Fibroblast of lung (primary cell): ENCODE measurements at regions not wholly inside any gene's neighbourhood (a gene's known extent, or its start where the extent isn't known, plus 50 kb on each side); places are given as distances from the start of the nearest gene placed in this dataset.

Source experiments
- DNase-seq, 2 donors: peaks; one replicate each; pipeline versions ENCODE4 v3.0.0 to v3.0.0-alpha.2; 2010; ENCODE audit warnings: low read depth in 2 of 2
- H2AFZ ChIP-seq: 2 replicates; pipeline ENCODE4 v1.5.1; 2012; ENCODE audit warnings: low read length, control low read depth, inconsistent platforms
- H3K27ac ChIP-seq: 2 replicates; pipeline ENCODE4 v1.5.1; 2011; ENCODE audit warnings: low read length, control low read depth; ENCODE audit not compliant: insufficient read depth
- H3K27me3 ChIP-seq: 2 replicates; pipeline ENCODE4 v1.5.1; 2011; ENCODE audit warnings: mild to moderate bottlenecking, low read length; ENCODE audit not compliant: control insufficient read depth, insufficient read depth
- H3K36me3 ChIP-seq: 2 replicates; pipeline ENCODE4 v1.5.1; 2011; ENCODE audit warnings: low read length; ENCODE audit not compliant: control insufficient read depth, insufficient read depth
- H3K4me1 ChIP-seq: 2 replicates; pipeline ENCODE4 v1.5.1; 2011; ENCODE audit warnings: low read length; ENCODE audit not compliant: control insufficient read depth, insufficient read depth; ENCODE audit errors: extremely low read depth
- H3K4me2 ChIP-seq: 2 replicates; pipeline ENCODE4 v1.5.1; 2011; ENCODE audit warnings: low read length, control low read depth; ENCODE audit not compliant: insufficient read depth; ENCODE audit errors: extremely low read depth
- H3K4me3 ChIP-seq, 4 experiments: fragments of 200-600 bp in 1 of 4; sonication (generic) in 1 of 4; replicated peaks in 1 of 4; 2 replicates each; pipeline ENCODE4 v1.5.1; 2011 to 2016; ENCODE audit warnings: low read length in 4 of 4, low read depth in 3 of 4, mild to moderate bottlenecking in 3 of 4, control low read depth in 2 of 4, inconsistent platforms in 1 of 4, mixed read lengths in 1 of 4; ENCODE audit not compliant: insufficient read depth in 1 of 4; ENCODE audit errors: control extremely low read depth in 1 of 4
- H3K79me2 ChIP-seq: 2 replicates; pipeline ENCODE4 v1.5.1; 2012; ENCODE audit warnings: mild to moderate bottlenecking, low read length, inconsistent platforms; ENCODE audit not compliant: control insufficient read depth, insufficient read depth
- H3K9ac ChIP-seq: 2 replicates; pipeline ENCODE4 v1.5.1; 2011; ENCODE audit warnings: mild to moderate bottlenecking, low read length, control low read depth; ENCODE audit not compliant: insufficient read depth
- H3K9me3 ChIP-seq: 2 replicates; pipeline ENCODE4 v1.5.1; 2012; ENCODE audit warnings: low read depth, low read length; ENCODE audit not compliant: control insufficient read depth, insufficient read depth
- H4K20me1 ChIP-seq: 2 replicates; pipeline ENCODE4 v1.5.1; 2011; ENCODE audit warnings: low read length; ENCODE audit not compliant: control insufficient read depth, insufficient read depth; ENCODE audit errors: extremely low read depth
- EZH2 ChIP-seq: IDR thresholded peaks from 2 replicates; pipeline ENCODE4 v1.5.1; 2012; ENCODE audit warnings: low read length, control low read depth, mild to moderate bottlenecking; ENCODE audit errors: missing control alignments
- TF ChIP-seq, protein P1 (sequence below), 2 donors: IDR thresholded peaks in 1 of 2; conservative IDR thresholded peaks in 1 of 2; 1 replicate in 1 of 2; 2 replicates in 1 of 2; pipeline ENCODE4 v1.5.1; 2011 to 2012; ENCODE audit warnings: low read length in 2 of 2, control low read depth in 1 of 2, inconsistent platforms in 1 of 2, low read depth in 1 of 2, mild to moderate bottlenecking in 1 of 2

DNA sequence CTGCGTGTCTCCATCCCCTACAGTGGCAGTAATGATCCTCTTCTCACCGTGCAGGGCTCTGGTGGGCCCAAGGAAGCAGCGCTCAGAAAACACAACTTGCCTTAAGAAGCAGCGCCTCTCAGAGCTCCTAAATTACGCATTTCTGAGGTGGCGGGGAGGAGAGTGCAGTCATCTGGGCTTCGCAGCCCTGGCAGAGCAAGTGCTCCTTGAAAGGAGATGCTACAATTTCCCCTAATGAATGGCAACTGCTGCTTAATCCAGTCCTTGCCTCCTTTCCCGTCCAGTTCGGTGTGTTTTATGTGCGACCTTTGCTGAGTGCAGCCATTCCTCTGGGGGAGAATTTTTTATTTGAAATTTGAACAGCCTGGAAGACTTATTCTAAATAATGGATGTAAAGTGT is 287.3 kb downstream of the PTPRU start:
- Histone ChIP-seq H3K79me2 (no peaks in the 10 kb centered on the region), H3K9ac (no peak overlapping the region), H3K4me3 (no peak overlapping the region), H3K27ac (no peak overlapping the region), H3K9me3 (no peaks in the 10 kb centered on the region), H3K27me3 (no peaks in the 10 kb centered on the region), H3K4me2 (no peak overlapping the region), H4K20me1 (no peaks in the 10 kb centered on the region), H3K36me3 (no peaks in the 10 kb centered on the region), H2AFZ (no peak overlapping the region), H3K4me1 (no peaks in the 10 kb centered on the region)
- no peak for TF ChIP-seq EZH2
- TF ChIP-seq, protein P1, sequence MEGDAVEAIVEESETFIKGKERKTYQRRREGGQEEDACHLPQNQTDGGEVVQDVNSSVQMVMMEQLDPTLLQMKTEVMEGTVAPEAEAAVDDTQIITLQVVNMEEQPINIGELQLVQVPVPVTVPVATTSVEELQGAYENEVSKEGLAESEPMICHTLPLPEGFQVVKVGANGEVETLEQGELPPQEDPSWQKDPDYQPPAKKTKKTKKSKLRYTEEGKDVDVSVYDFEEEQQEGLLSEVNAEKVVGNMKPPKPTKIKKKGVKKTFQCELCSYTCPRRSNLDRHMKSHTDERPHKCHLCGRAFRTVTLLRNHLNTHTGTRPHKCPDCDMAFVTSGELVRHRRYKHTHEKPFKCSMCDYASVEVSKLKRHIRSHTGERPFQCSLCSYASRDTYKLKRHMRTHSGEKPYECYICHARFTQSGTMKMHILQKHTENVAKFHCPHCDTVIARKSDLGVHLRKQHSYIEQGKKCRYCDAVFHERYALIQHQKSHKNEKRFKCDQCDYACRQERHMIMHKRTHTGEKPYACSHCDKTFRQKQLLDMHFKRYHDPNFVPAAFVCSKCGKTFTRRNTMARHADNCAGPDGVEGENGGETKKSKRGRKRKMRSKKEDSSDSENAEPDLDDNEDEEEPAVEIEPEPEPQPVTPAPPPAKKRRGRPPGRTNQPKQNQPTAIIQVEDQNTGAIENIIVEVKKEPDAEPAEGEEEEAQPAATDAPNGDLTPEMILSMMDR (conservative IDR thresholded peaks at IDR 0.05 in 1 of 2, IDR thresholded peaks at IDR 0.05 in 1 of 2; ENCODE audit: low read depth in 1 of 2, low read length in 2 of 2): no peak
- DNase-seq: no peak

DNA sequence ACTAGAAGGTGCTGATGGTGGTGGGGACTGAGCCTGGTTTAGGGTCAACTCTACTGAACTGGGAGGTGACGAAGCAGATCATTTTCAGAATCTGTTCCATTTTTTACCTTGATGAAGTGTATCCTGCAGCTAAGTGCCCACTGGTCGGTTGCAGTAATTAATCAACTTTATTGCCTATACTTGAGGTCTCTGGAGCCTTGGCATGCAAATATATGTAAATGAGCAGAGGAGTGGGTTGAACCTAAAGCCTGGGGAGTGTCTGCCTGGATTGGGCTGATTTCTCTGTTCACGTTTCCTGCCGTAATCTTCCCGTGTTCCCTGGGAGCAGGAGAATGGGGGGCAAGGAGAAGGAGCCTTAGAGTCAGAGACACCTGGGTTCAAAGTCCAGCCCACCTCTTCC is 286.8 kb downstream of the PTPRU start:
- DNase-seq: no peak

DNA sequence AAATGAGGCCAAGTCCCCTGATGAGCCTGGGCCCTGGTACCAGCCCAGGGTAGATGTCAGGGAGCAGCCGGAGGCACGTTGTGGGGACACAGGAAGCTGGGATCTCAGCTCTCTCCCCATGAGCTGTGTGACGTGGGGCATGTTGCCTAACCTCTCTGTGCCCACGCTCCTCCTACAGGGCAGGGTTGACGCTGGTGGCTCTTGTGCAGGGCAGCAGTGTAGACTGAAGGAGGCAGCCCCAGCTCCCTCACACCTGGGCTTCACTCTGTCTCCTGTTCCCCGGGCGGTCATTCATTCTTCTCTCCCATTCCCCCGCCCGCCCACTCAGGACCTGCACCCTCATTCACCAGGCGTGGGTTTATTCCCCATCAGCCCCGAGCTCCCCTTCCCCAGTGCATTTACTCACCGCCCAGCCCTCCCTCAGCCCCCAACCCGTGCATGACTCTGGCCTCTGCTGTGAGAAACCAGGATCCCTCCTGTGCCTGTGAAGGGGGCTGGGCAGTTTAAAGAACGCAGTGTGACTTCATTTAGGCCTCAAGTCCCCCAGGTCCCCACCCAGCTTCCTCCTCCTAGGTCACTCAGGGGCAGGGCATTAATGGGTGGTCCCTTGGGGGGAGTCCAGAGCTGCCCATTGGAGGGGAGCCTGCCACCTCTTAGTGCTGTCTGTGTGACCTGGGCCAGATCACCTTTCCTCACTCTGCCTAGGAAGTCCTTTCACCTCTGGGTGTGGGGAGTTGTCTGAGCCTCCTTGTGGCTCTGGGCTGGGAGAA is 285.7 kb downstream of the PTPRU start:
- Histone ChIP-seq H3K36me3 (no peaks in the 10 kb centered on the region), H4K20me1 (no peaks in the 10 kb centered on the region), H3K27me3 (no peaks in the 10 kb centered on the region), H2AFZ (no peak overlapping the region), H3K9me3 (no peaks in the 10 kb centered on the region), H3K27ac (no peak overlapping the region), H3K4me1 (no peaks in the 10 kb centered on the region), H3K4me3 (no peak overlapping the region), H3K4me2 (no peak overlapping the region), H3K79me2 (no peaks in the 10 kb centered on the region), H3K9ac (no peak overlapping the region)
- DNase-seq: no peak
- TF ChIP-seq EZH2: no peak
- TF ChIP-seq, protein P1 (conservative IDR thresholded peaks at IDR 0.05 in 1 of 2, IDR thresholded peaks at IDR 0.05 in 1 of 2; ENCODE audit: low read depth in 1 of 2, low read length in 2 of 2): no peak

More for the DNA sequence above, 286.8 kb downstream of the PTPRU start:
- Histone ChIP-seq H3K4me3 (no peak overlapping the region), H3K27ac (no peak overlapping the region), H3K4me1 (no peaks in the 10 kb centered on the region), H3K9ac (no peak overlapping the region), H3K79me2 (no peaks in the 10 kb centered on the region), H3K9me3 (no peaks in the 10 kb centered on the region), H4K20me1 (no peaks in the 10 kb centered on the region), H3K27me3 (no peaks in the 10 kb centered on the region), H2AFZ (no peak overlapping the region), H3K4me2 (no peak overlapping the region), H3K36me3 (no peaks in the 10 kb centered on the region)
- TF ChIP-seq, protein P1 (conservative IDR thresholded peaks at IDR 0.05 in 1 of 2, IDR thresholded peaks at IDR 0.05 in 1 of 2; ENCODE audit: low read depth in 1 of 2, low read length in 2 of 2): no peak
- no peak for TF ChIP-seq EZH2
